MCF 10A (cell line): ENCODE measurements at regions not wholly inside any gene's neighbourhood (a gene's known extent, or its start where the extent isn't known, plus 50 kb on each side); places are given as distances from the start of the nearest gene placed in this dataset.

ENCODE experiments used
- BruUV-seq: library from RNA; stranded (reverse); fragments of 400-500 nt; replicated peaks from 2 replicates; lab custom pipeline; 2021; lab: Mats Ljungman, UMichigan
- CTCF ChIA-PET: fragments of 300-600 bp; sonication (Branson Sonifier 250); formaldehyde crosslinking; extraction: SDS; loops from one replicate; lab custom pipeline; 2021; ENCODE audit warnings: antibody characterized with exemption, inconsistent platforms; lab: Yijun Ruan, JAX
- POLR2A ChIA-PET: fragments of 300-600, 350-650 bp; sonication (Branson Sonifier 250); formaldehyde crosslinking; extraction: SDS; loops from one replicate; lab custom pipeline; 2020; ENCODE audit warnings: antibody characterized with exemption, inconsistent platforms; lab: Yijun Ruan, JAX
- DNase-seq: peaks from one replicate; pipeline ENCODE4 v3.0.0-alpha.2; 2018; ENCODE audit not compliant: unreplicated experiment
- H3K27ac Mint-ChIP-seq: one replicate; pipeline ENCODE4 v1.8.0; 2022; ENCODE audit warnings: mild to moderate bottlenecking, low read depth, mixed read lengths; ENCODE audit not compliant: unreplicated experiment
- H3K27me3 Mint-ChIP-seq: one replicate; pipeline ENCODE4 v1.8.0; 2022; ENCODE audit warnings: mixed read lengths; ENCODE audit not compliant: insufficient read depth, unreplicated experiment
- H3K36me3 Mint-ChIP-seq: one replicate; pipeline ENCODE4 v1.8.0; 2022; ENCODE audit warnings: mild to moderate bottlenecking, moderate library complexity, mixed read lengths; ENCODE audit not compliant: insufficient read depth, unreplicated experiment
- H3K4me1 Mint-ChIP-seq: one replicate; pipeline ENCODE4 v1.8.0; 2022; ENCODE audit warnings: mixed read lengths; ENCODE audit not compliant: insufficient read depth, unreplicated experiment
- H3K4me3 Mint-ChIP-seq: one replicate; pipeline ENCODE4 v1.8.0; 2022; ENCODE audit warnings: mild to moderate bottlenecking, moderate library complexity, mixed read lengths; ENCODE audit not compliant: unreplicated experiment
- H3K9me3 Mint-ChIP-seq: one replicate; pipeline ENCODE4 v1.8.0; 2022; ENCODE audit warnings: mixed read lengths; ENCODE audit not compliant: unreplicated experiment
- CTCF ChIP-seq: fragments of 200-600 bp; IDR thresholded peaks from one replicate; pipeline ENCODE4 v1.8.0; 2022; ENCODE audit warnings: antibody characterized with exemption, mild to moderate bottlenecking; ENCODE audit not compliant: unreplicated experiment
- intact Hi-C: fragments of 100-400 bp; cut with micrococcal nuclease; formaldehyde crosslinking; loops from 2 replicates; pipeline ENCODE4 v1.14.1; 2022

- no peaks in the 10 kb centered on the region for H3K27me3 Mint-ChIP-seq
- CTCF ChIA-PET = no interaction called here
- TF ChIP-seq CTCF = no peak
- BruUV-seq = no TSS peak
- POLR2A ChIA-PET = no interaction called here
- no peak overlapping the region for H3K4me3 Mint-ChIP-seq
- no peaks in the 10 kb centered on the region for H3K9me3 Mint-ChIP-seq
- no peaks in the 10 kb centered on the region for H3K36me3 Mint-ChIP-seq
- no peak for DNase-seq
- H3K4me1 Mint-ChIP-seq = peaks cover 6% of the 10 kb centered on the region
- intact Hi-C loops = no loop called here
- no peak overlapping the region for H3K27ac Mint-ChIP-seq
These were observed 280.7 kb downstream of the LPIN1 start for GRCh38 chr2:12027136-12027535.

GRCh38 chr2:12031866-12032265, 285.4 kb downstream of the LPIN1 start:
- Mint-ChIP-seq H3K4me3 (no peak overlapping the region), H3K4me1 (peaks cover 6% of the 10 kb centered on the region), H3K27me3 (no peaks in the 10 kb centered on the region), H3K27ac (no peak overlapping the region), H3K9me3 (no peaks in the 10 kb centered on the region), H3K36me3 (no peaks in the 10 kb centered on the region)
- no TSS peak for BruUV-seq
- CTCF ChIA-PET = interaction anchor here (0.6 kb wide), 1 partner anchor 138 kb away, joined by 4 read pairs; no protein-coding TSS in a partner anchor
- POLR2A ChIA-PET = no interaction called here
- intact Hi-C loops = no loop called here
- no peak for DNase-seq
- TF ChIP-seq CTCF = no peak

- intact Hi-C loops = no loop called here
- H3K27me3 Mint-ChIP-seq = no peaks in the 10 kb centered on the region
- H3K27ac Mint-ChIP-seq = no peak overlapping the region
- ChIA-PET CTCF (interaction anchor here (0.6 to 0.8 kb wide), 5 partner anchors 11 to 694 kb away, joined by 3 to 4 read pairs (median 4); no protein-coding TSS in a partner anchor), POLR2A (no interaction called here)
- no peak overlapping the region for H3K4me3 Mint-ChIP-seq
- H3K4me1 Mint-ChIP-seq = peaks cover 6% of the 10 kb centered on the region
- no TSS peak for BruUV-seq
- DNase-seq = no peak
- no peak for TF ChIP-seq CTCF
- no peaks in the 10 kb centered on the region for H3K9me3 Mint-ChIP-seq
- no peaks in the 10 kb centered on the region for H3K36me3 Mint-ChIP-seq
These were observed 286.0 kb downstream of the LPIN1 start for GRCh38 chr2:12032398-12032797.

GRCh38 chr2:12032975-12033374, 286.5 kb downstream of the LPIN1 start:
- CTCF ChIA-PET = interaction anchor here (0.6 to 0.8 kb wide), 4 partner anchors 11 to 693 kb away, joined by 3 to 4 read pairs (median 4); no protein-coding TSS in a partner anchor
- TF ChIP-seq CTCF = no peak
- Mint-ChIP-seq H3K36me3 (no peaks in the 10 kb centered on the region), H3K4me3 (no peak overlapping the region), H3K9me3 (no peaks in the 10 kb centered on the region), H3K27ac (peak overlapping the region; percentile 82), H3K4me1 (peaks cover 6% of the 10 kb centered on the region), H3K27me3 (no peaks in the 10 kb centered on the region)
- BruUV-seq = no TSS peak
- intact Hi-C loops = no loop called here
- POLR2A ChIA-PET = no interaction called here
- no peak for DNase-seq
